HepG2 (cell line): ENCODE measurements at regions not wholly inside any gene's neighbourhood (a gene's known extent, or its start where the extent isn't known, plus 50 kb on each side); places are given as distances from the start of the nearest gene placed in this dataset.

Experiments used
- ATAC-seq: fragments of 200-7000 bp; cut with Tn5 transposase; 3 replicates; pipeline ENCODE4 v1.9.1; 2020; ENCODE audit warnings: mild to moderate bottlenecking, moderate library complexity
- BruUV-seq: library from RNA; stranded (reverse); fragments of 400-500 nt; replicated peaks from 2 replicates; lab custom pipeline; 2021; lab: Mats Ljungman, UMichigan
- CTCF ChIA-PET: fragments of 300-600 bp; formaldehyde crosslinking; extraction: SDS; loops from one replicate; lab custom pipeline; 2021; ENCODE audit warnings: low total read pairs, inconsistent platforms, low intra/inter-chr PET ratio; lab: Yijun Ruan, JAX
- POLR2A ChIA-PET: fragments of 350-600 bp; sonication (Branson Sonifier 250); formaldehyde crosslinking; loops from one replicate; lab custom pipeline; 2020; ENCODE audit warnings: antibody characterized with exemption, inconsistent platforms; lab: Yijun Ruan, JAX
- DNase-seq: peaks from one replicate; pipeline ENCODE4 v3.0.0-alpha.2; 2015; ENCODE audit warnings: low spot score
- FAIRE-seq: peaks from 3 replicates; lab custom pipeline; 2011; peaks lifted over from hg19 to GRCh38; lab: Jason Lieb, UNC
- H2AFZ ChIP-seq: one replicate; pipeline ENCODE4 v1.6.1; 2011; ENCODE audit warnings: low read length, inconsistent platforms
- H3K27ac ChIP-seq: fragments of 300-600 bp; 3 replicates; pipeline ENCODE4 v1.8.0; 2011; ENCODE audit warnings: mixed run types, mild to moderate bottlenecking, mixed read lengths, low read length, inconsistent platforms; ENCODE audit not compliant: insufficient read depth; ENCODE audit errors: extremely low read length
- H3K27me3 ChIP-seq, 2 experiments: fragments of 200-600 bp in 1 of 2; 2 replicates in 1 of 2; 3 replicates in 1 of 2; pipeline versions ENCODE4 v1.6.0 to v1.8.0; 2011; ENCODE audit warnings: low read length in 2 of 2, mild to moderate bottlenecking in 2 of 2, moderate library complexity in 2 of 2, inconsistent platforms in 1 of 2; ENCODE audit not compliant: insufficient read depth in 2 of 2, control insufficient read depth in 1 of 2
- H3K36me3 ChIP-seq, 2 experiments: fragments of 200-600 bp in 1 of 2; replicated peaks in 1 of 2; 2 replicates in 1 of 2; 3 replicates in 1 of 2; pipeline versions ENCODE4 v1.5.1 to v1.8.0; 2011; ENCODE audit warnings: low read length in 2 of 2, inconsistent platforms in 1 of 2; ENCODE audit not compliant: insufficient read depth in 2 of 2, control insufficient read depth in 1 of 2
- H3K4me1 ChIP-seq: 2 replicates; pipeline ENCODE4 v1.5.1; 2012; ENCODE audit warnings: low read length, inconsistent platforms; ENCODE audit not compliant: insufficient read depth
- H3K4me2 ChIP-seq: 2 replicates; pipeline ENCODE4 v1.6.0; 2011; ENCODE audit warnings: low read depth, low read length, inconsistent platforms
- H3K4me3 ChIP-seq, 3 experiments: fragments of 200-600 bp in 1 of 3; sonication (generic), shearing (Covaris generic) in 1 of 3; replicated peaks in 1 of 3; 2 replicates each; pipeline ENCODE4 v1.5.1; 2011 to 2016; ENCODE audit warnings: low read length in 3 of 3, inconsistent platforms in 2 of 3, low read depth in 2 of 3, mild to moderate bottlenecking in 2 of 3, control low read depth in 1 of 3, mixed read lengths in 1 of 3; ENCODE audit not compliant: insufficient read depth in 1 of 3
- H3K79me2 ChIP-seq: one replicate; pipeline ENCODE4 v1.6.1; 2011; ENCODE audit warnings: low read length, inconsistent platforms; ENCODE audit not compliant: insufficient read depth
- H3K9ac ChIP-seq: 2 replicates; pipeline ENCODE4 v1.6.0; 2011; ENCODE audit warnings: mild to moderate bottlenecking, low read depth, low read length, inconsistent platforms; ENCODE audit not compliant: insufficient read depth
- H3K9me3 ChIP-seq: 2 replicates; pipeline ENCODE4 v1.5.1; 2012; ENCODE audit warnings: mild to moderate bottlenecking, low read length
- H4K20me1 ChIP-seq: 2 replicates; pipeline ENCODE4 v1.6.0; 2011; ENCODE audit warnings: inconsistent platforms, mild to moderate bottlenecking, low read length, moderate library complexity; ENCODE audit not compliant: insufficient read depth
- E2F5 ChIP-seq: sonication (generic); formaldehyde crosslinking; conservative IDR thresholded peaks from 2 replicates; pipeline ENCODE4 v1.4.0; 2020; ENCODE audit warnings: missing genetic modification reagents
- EED ChIP-seq: sonication (generic); formaldehyde crosslinking; IDR thresholded peaks from 2 replicates; pipeline ENCODE4 v1.5.0; 2020; ENCODE audit warnings: mild to moderate bottlenecking, missing genetic modification reagents
- ISL2 ChIP-seq: sonication (generic); formaldehyde crosslinking; IDR thresholded peaks from 2 replicates; pipeline ENCODE4 v1.5.0; 2020; ENCODE audit warnings: missing genetic modification reagents
- KDM2A ChIP-seq: sonication (generic); formaldehyde crosslinking; IDR thresholded peaks from 2 replicates; pipeline ENCODE4 v1.4.0; 2020; ENCODE audit warnings: low read depth, missing genetic modification reagents, borderline replicate concordance
- MEF2D ChIP-seq: sonication (generic); formaldehyde crosslinking; IDR thresholded peaks from 2 replicates; pipeline ENCODE4 v1.5.1; 2020; ENCODE audit warnings: mild to moderate bottlenecking, missing genetic modification reagents
- NFRKB ChIP-seq: fragments of 450-650 bp; IDR thresholded peaks from 2 replicates; pipeline ENCODE4 v1.6.1; 2017
- NR2C2 ChIP-seq: sonication (generic); formaldehyde crosslinking; IDR thresholded peaks from 2 replicates; pipeline ENCODE4 v1.4.0; 2020; ENCODE audit warnings: missing genetic modification reagents, mild to moderate bottlenecking, moderate library complexity, borderline replicate concordance
- POLR2AphosphoS5 ChIP-seq: IDR thresholded peaks from 2 replicates; pipeline ENCODE4 v1.6.1; 2012; ENCODE audit warnings: low read depth, low read length
- RBM39 ChIP-seq: fragments of 200-400 bp; formaldehyde crosslinking; IDR thresholded peaks from one replicate; pipeline ENCODE4 v1.6.1; 2018; ENCODE audit warnings: antibody characterized with exemption, mild to moderate bottlenecking, low read depth, low read length; ENCODE audit not compliant: poor library complexity, severe bottlenecking
- STAG1 ChIP-seq: sonication (generic); formaldehyde crosslinking; IDR thresholded peaks from 2 replicates; pipeline ENCODE4 v1.4.0; 2020; ENCODE audit warnings: missing genetic modification reagents
- TEAD3 ChIP-seq: optimal IDR thresholded peaks from 2 replicates; pipeline ENCODE3; 2016; ENCODE audit warnings: borderline replicate concordance
- TRIM24 ChIP-seq: sonication (generic); formaldehyde crosslinking; IDR thresholded peaks from 2 replicates; pipeline ENCODE4 v1.8.0; 2022; ENCODE audit warnings: mild to moderate bottlenecking, missing genetic modification reagents
- U2AF1 ChIP-seq: fragments of 200-400 bp; formaldehyde crosslinking; optimal IDR thresholded peaks from 2 replicates; pipeline ENCODE3; 2017; ENCODE audit warnings: mild to moderate bottlenecking, low read depth, low read length
- ZNF20 ChIP-seq: sonication (generic); formaldehyde crosslinking; IDR thresholded peaks from 2 replicates; pipeline ENCODE4 v1.4.0; 2020; ENCODE audit warnings: mild to moderate bottlenecking, moderate library complexity, missing genetic modification reagents
- ZNF292 ChIP-seq: sonication (generic); formaldehyde crosslinking; IDR thresholded peaks from 2 replicates; pipeline ENCODE4 v1.8.1; 2022; ENCODE audit warnings: mild to moderate bottlenecking, low read depth, missing genetic modification reagents, borderline replicate concordance
- ZNF563 ChIP-seq: sonication (generic); formaldehyde crosslinking; IDR thresholded peaks from 2 replicates; pipeline ENCODE4 v1.8.0; 2022; ENCODE audit warnings: mild to moderate bottlenecking, moderate library complexity, missing genetic modification reagents
- ZNF567 ChIP-seq: sonication (generic); formaldehyde crosslinking; IDR thresholded peaks from 2 replicates; pipeline ENCODE4 v1.8.1; 2023; ENCODE audit warnings: mild to moderate bottlenecking, missing genetic modification reagents, borderline replicate concordance
- ZNF644 ChIP-seq: IDR thresholded peaks from 2 replicates; pipeline ENCODE4 v1.6.1; 2016; ENCODE audit warnings: low read depth
- ZNF670 ChIP-seq: sonication (generic); formaldehyde crosslinking; IDR thresholded peaks from 2 replicates; pipeline ENCODE4 v1.8.0; 2022; ENCODE audit warnings: mild to moderate bottlenecking, missing genetic modification reagents, borderline replicate concordance
- WGBS: methylation state at CpG from one replicate; pipeline ENCODE4 v1.1.6; 2017; ENCODE audit warnings: low lambda C conversion rate; 5-methylcytosine and 5-hydroxymethylcytosine counted together
- in situ Hi-C: cut with HindIII; loops from 2 replicates; pipeline ENCODE4 v1.10.0; 2017; ENCODE audit warnings: low pct_unique_long_range_greater_than_20kb; ENCODE audit not compliant: extremely low pct_ligation_motif_present
- intact Hi-C: fragments of 100-400 bp; cut with micrococcal nuclease; formaldehyde crosslinking; loops from one replicate; pipeline ENCODE4 v1.10.0; 2022; ENCODE audit not compliant: unreplicated experiment
- TF ChIP-seq, protein P1 (sequence below): sonication (generic); formaldehyde crosslinking; conservative IDR thresholded peaks from 2 replicates; pipeline ENCODE4 v1.4.0; 2020; ENCODE audit warnings: missing genetic modification reagents

GRCh38 chr14:23729720-23730387 is 93.7 kb downstream of the DHRS2 start:
- H4K20me1 ChIP-seq = no peaks in the 10 kb centered on the region
- H3K79me2 ChIP-seq = no peaks in the 10 kb centered on the region
- ChIA-PET POLR2A (interaction anchor here (0.7 kb wide), 1 partner anchor 141 kb away, joined by 4 read pairs; no protein-coding TSS in a partner anchor), CTCF (interaction anchor here (0.8 to 4.6 kb wide), 3 partner anchors 63 to 200 kb away, joined by 3 to 72 read pairs (median 5); no protein-coding TSS in a partner anchor)
- H3K4me3 ChIP-seq = no peak overlapping the region
- no peak overlapping the region for H3K9ac ChIP-seq
- no peaks in the 10 kb centered on the region for H3K9me3 ChIP-seq
- peak overlapping the region; percentile 49 for H3K4me2 ChIP-seq
- DNase-seq (peak; percentile 69), ATAC-seq (peak; percentile 89), FAIRE-seq (peak; percentile 57)
- 25% methylated on average over 8 of the region's 8 CpGs for WGBS
- in situ Hi-C loops (loop anchor here (5.0 kb wide), 1 partner anchor 182 kb away; no protein-coding TSS in a partner anchor), intact Hi-C loops (loop anchor here (10.0 kb wide), 1 partner anchor 305 kb away; no protein-coding TSS in a partner anchor)
- H3K27me3 ChIP-seq = no peaks in the 10 kb centered on the region
- BruUV-seq = no TSS peak
- H2AFZ ChIP-seq = peak overlapping the region; percentile 65
- no peak overlapping the region for H3K27ac ChIP-seq
- peaks cover 6% of the 10 kb centered on the region for H3K4me1 ChIP-seq
- H3K36me3 ChIP-seq = no peaks in the 10 kb centered on the region
- TF ChIP-seq NFRKB = peak; percentile 8; the same call in 1 of the 2 replicates
- no peak for TF ChIP-seq RBM39
- no peak for TF ChIP-seq U2AF1
- TF ChIP-seq MEF2D (CRISPR knock-in tag) = no peak
- TF ChIP-seq ZNF644 (CRISPR knock-in tag) = peak; percentile 69; the same call in 1 of the 2 replicates
- no peak for TF ChIP-seq ZNF20 (CRISPR knock-in tag)
- TF ChIP-seq, protein P1, sequence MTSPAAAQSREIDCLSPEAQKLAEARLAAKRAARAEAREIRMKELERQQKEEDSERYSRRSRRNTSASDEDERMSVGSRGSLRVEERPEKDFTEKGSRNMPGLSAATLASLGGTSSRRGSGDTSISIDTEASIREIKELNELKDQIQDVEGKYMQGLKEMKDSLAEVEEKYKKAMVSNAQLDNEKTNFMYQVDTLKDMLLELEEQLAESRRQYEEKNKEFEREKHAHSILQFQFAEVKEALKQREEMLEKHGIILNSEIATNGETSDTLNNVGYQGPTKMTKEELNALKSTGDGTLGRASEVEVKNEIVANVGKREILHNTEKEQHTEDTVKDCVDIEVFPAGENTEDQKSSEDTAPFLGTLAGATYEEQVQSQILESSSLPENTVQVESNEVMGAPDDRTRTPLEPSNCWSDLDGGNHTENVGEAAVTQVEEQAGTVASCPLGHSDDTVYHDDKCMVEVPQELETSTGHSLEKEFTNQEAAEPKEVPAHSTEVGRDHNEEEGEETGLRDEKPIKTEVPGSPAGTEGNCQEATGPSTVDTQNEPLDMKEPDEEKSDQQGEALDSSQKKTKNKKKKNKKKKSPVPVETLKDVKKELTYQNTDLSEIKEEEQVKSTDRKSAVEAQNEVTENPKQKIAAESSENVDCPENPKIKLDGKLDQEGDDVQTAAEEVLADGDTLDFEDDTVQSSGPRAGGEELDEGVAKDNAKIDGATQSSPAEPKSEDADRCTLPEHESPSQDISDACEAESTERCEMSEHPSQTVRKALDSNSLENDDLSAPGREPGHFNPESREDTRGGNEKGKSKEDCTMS (CRISPR knock-in tag) = no peak
- TF ChIP-seq KDM2A (CRISPR knock-in tag) = 0 out of 2 replicates have a peak, but pooled peaks have one; percentile 29
- no peak for TF ChIP-seq TEAD3 (CRISPR knock-in tag)
- no peak for TF ChIP-seq ZNF567 (CRISPR knock-in tag)
- peak; percentile 50; the same call in 1 of the 2 replicates for TF ChIP-seq ZNF292 (CRISPR knock-in tag)
- TF ChIP-seq POLR2AphosphoS5 = no peak
- TF ChIP-seq ISL2 = no peak
- 0 out of 2 replicates have a peak, but pooled peaks have one; percentile 35 for TF ChIP-seq ZNF670 (CRISPR knock-in tag)
- no peak for TF ChIP-seq ZNF563 (CRISPR knock-in tag)
- TF ChIP-seq TRIM24 (CRISPR knock-in tag) = 0 out of 2 replicates have a peak, but pooled peaks have one; percentile 49
- TF ChIP-seq E2F5 = no peak
- peak; percentile 72; the same call in 1 of the 2 replicates for TF ChIP-seq EED (CRISPR knock-in tag)
- peak; percentile 56; the same call in 1 of the 2 replicates for TF ChIP-seq STAG1 (CRISPR knock-in tag)
- TF ChIP-seq NR2C2 (CRISPR knock-in tag) = no peak
